IMR-90 (cell line): ENCODE measurements at regions not wholly inside any gene's neighbourhood (a gene's known extent, or its start where the extent isn't known, plus 50 kb on each side); places are given as distances from the start of the nearest gene placed in this dataset.

Source experiments
- ATAC-seq: fragments of 200-7000 bp; cut with Tn5 transposase; 2 replicates; pipeline ENCODE4 v1.9.1; 2020; ENCODE audit warnings: low read depth, mild to moderate bottlenecking, moderate library complexity
- BruUV-seq: library from RNA; stranded (reverse); fragments of 400-500 nt; replicated peaks from 2 replicates; lab custom pipeline; 2021; lab: Mats Ljungman, UMichigan
- CTCF ChIA-PET: fragments of 300-600 bp; formaldehyde crosslinking; extraction: SDS; loops from one replicate; lab custom pipeline; 2021; ENCODE audit warnings: antibody characterized with exemption; lab: Yijun Ruan, JAX
- POLR2A ChIA-PET: fragments of 300-600 bp; sonication (Branson Sonifier 250); formaldehyde crosslinking; loops from one replicate; lab custom pipeline; 2022; ENCODE audit warnings: antibody characterized with exemption; ENCODE audit not compliant: unreplicated experiment; lab: Charles Lee
- DNase-seq: peaks from one replicate; pipeline ENCODE4 v3.0.0; 2013
- H2AFZ ChIP-seq: replicated peaks from 2 replicates; pipeline ENCODE3; 2013; ENCODE audit warnings: low read length, mild to moderate bottlenecking; ENCODE audit not compliant: poor library complexity
- H2AK5ac ChIP-seq: 2 replicates; pipeline ENCODE4 v1.6.1; 2013; ENCODE audit warnings: low read depth, low read length, inconsistent platforms
- H2AK9ac ChIP-seq: replicated peaks from 2 replicates; pipeline ENCODE3; 2013; ENCODE audit warnings: mild to moderate bottlenecking, low read depth, low read length, moderate library complexity; ENCODE audit not compliant: poor library complexity
- H2BK120ac ChIP-seq: 2 replicates; pipeline ENCODE4 v1.6.1; 2013; ENCODE audit warnings: low read depth, low read length, inconsistent platforms
- H2BK15ac ChIP-seq: 3 replicates; pipeline ENCODE4 v1.6.1; 2013; ENCODE audit warnings: low read depth, low read length, inconsistent platforms
- H2BK20ac ChIP-seq: 2 replicates; pipeline ENCODE4 v1.6.1; 2013; ENCODE audit warnings: low read depth, mild to moderate bottlenecking, inconsistent platforms, low read length, moderate library complexity
- H2BK5ac ChIP-seq: 2 replicates; pipeline ENCODE4 v1.6.1; 2013; ENCODE audit warnings: mild to moderate bottlenecking, low read depth, low read length, inconsistent platforms; ENCODE audit not compliant: poor library complexity, severe bottlenecking
- H3K14ac ChIP-seq: replicated peaks from 2 replicates; pipeline ENCODE4 v1.6.1; 2013; ENCODE audit warnings: low read depth, low read length, inconsistent platforms
- H3K18ac ChIP-seq: 2 replicates; pipeline ENCODE4 v1.6.1; 2013; ENCODE audit warnings: low read depth, low read length, control low read depth
- H3K23ac ChIP-seq: 2 replicates; pipeline ENCODE4 v1.6.1; 2013; ENCODE audit warnings: low read depth, low read length, inconsistent platforms
- H3K27ac ChIP-seq: 2 replicates; pipeline ENCODE4 v1.5.1; 2013; ENCODE audit warnings: mild to moderate bottlenecking, control low read depth, low read length; ENCODE audit not compliant: insufficient read depth
- H3K27me3 ChIP-seq: 2 replicates; pipeline ENCODE4 v1.6.1; 2013; ENCODE audit warnings: low read length; ENCODE audit not compliant: control insufficient read depth, insufficient read depth
- H3K36me3 ChIP-seq: 2 replicates; pipeline ENCODE4 v1.6.1; 2013; ENCODE audit warnings: low read length, mixed read lengths; ENCODE audit not compliant: control insufficient read depth, insufficient read depth
- H3K4ac ChIP-seq: 2 replicates; pipeline ENCODE4 v1.6.1; 2013; ENCODE audit warnings: low read depth, low read length, inconsistent platforms
- H3K4me1 ChIP-seq: 2 replicates; pipeline ENCODE4 v1.6.1; 2013; ENCODE audit warnings: low read length, mixed read lengths; ENCODE audit not compliant: control insufficient read depth, insufficient read depth
- H3K4me2 ChIP-seq: 2 replicates; pipeline ENCODE4 v1.6.1; 2013; ENCODE audit warnings: low read depth, mild to moderate bottlenecking, control low read depth, low read length, moderate library complexity
- H3K4me3 ChIP-seq: 2 replicates; pipeline ENCODE4 v1.5.1; 2013; ENCODE audit warnings: low read depth, mild to moderate bottlenecking, control low read depth, low read length, moderate library complexity; ENCODE audit not compliant: insufficient read depth
- H3K56ac ChIP-seq: 2 replicates; pipeline ENCODE4 v1.6.1; 2013; ENCODE audit warnings: low read length, inconsistent platforms; ENCODE audit not compliant: insufficient read depth; ENCODE audit errors: extremely low read depth
- H3K79me1 ChIP-seq, 2 experiments: 2 replicates each; pipeline ENCODE4 v1.6.1; 2013; ENCODE audit warnings: low read length in 2 of 2, inconsistent platforms in 1 of 2, low read depth in 1 of 2
- H3K9ac ChIP-seq: 2 replicates; pipeline ENCODE4 v1.6.1; 2013; ENCODE audit warnings: low read depth, low read length, control low read depth
- H3K9me1 ChIP-seq: 2 replicates; pipeline ENCODE4 v1.6.1; 2013; ENCODE audit warnings: low read length, inconsistent platforms; ENCODE audit not compliant: insufficient read depth
- H3K9me3 ChIP-seq: 2 replicates; pipeline ENCODE4 v1.6.1; 2013; ENCODE audit warnings: low read length; ENCODE audit not compliant: control insufficient read depth, insufficient read depth
- H4K20me1 ChIP-seq: 2 replicates; pipeline ENCODE4 v1.6.1; 2013; ENCODE audit warnings: low read length, inconsistent platforms; ENCODE audit not compliant: insufficient read depth
- H4K5ac ChIP-seq: 2 replicates; pipeline ENCODE4 v1.6.1; 2013; ENCODE audit warnings: mild to moderate bottlenecking, low read depth, low read length, control low read depth
- H4K8ac ChIP-seq, 2 experiments: 2 replicates each; pipeline ENCODE4 v1.6.1; 2013; ENCODE audit warnings: low read depth in 2 of 2, low read length in 2 of 2, control low read depth in 1 of 2, inconsistent platforms in 1 of 2
- H4K91ac ChIP-seq: 2 replicates; pipeline ENCODE4 v1.6.1; 2013; ENCODE audit warnings: low read depth, low read length, inconsistent platforms; ENCODE audit not compliant: insufficient read depth
- BHLHE40 ChIP-seq: fragments of 150-350 bp; IDR thresholded peaks from 2 replicates; pipeline ENCODE4 v1.6.1; 2016; ENCODE audit warnings: mild to moderate bottlenecking, low read depth, low read length
- CHD1 ChIP-seq: IDR thresholded peaks from 2 replicates; pipeline ENCODE4 v1.6.1; 2012; ENCODE audit warnings: low read depth, low read length, improper control_type of control experiment
- CTCF ChIP-seq: conservative IDR thresholded peaks from 2 replicates; pipeline ENCODE4 v1.5.1; 2012; ENCODE audit warnings: mild to moderate bottlenecking, low read depth, low read length, improper control_type of control experiment
- FOS ChIP-seq: fragments of 150-350 bp; IDR thresholded peaks from 2 replicates; pipeline ENCODE4 v1.6.1; 2016; ENCODE audit warnings: low read depth, low read length
- MAFK ChIP-seq: IDR thresholded peaks from 2 replicates; pipeline ENCODE4 v1.6.1; 2012; ENCODE audit warnings: low read depth, low read length, improper control_type of control experiment
- MAZ ChIP-seq: IDR thresholded peaks from 2 replicates; pipeline ENCODE4 v1.6.1; 2012; ENCODE audit warnings: low read depth, mild to moderate bottlenecking, low read length, improper control_type of control experiment, moderate library complexity, borderline replicate concordance
- MXI1 ChIP-seq: IDR thresholded peaks from 2 replicates; pipeline ENCODE4 v1.6.1; 2012; ENCODE audit warnings: low read depth, mild to moderate bottlenecking, low read length, moderate library complexity, borderline replicate concordance
- NFE2L2 ChIP-seq: fragments of 150-350 bp; IDR thresholded peaks from 2 replicates; pipeline ENCODE4 v1.6.1; 2016; ENCODE audit warnings: low read depth, mild to moderate bottlenecking, low read length
- POLR2A ChIP-seq: IDR thresholded peaks from 2 replicates; pipeline ENCODE4 v1.6.1; 2012; ENCODE audit warnings: mild to moderate bottlenecking, low read depth, low read length
- RCOR1 ChIP-seq: IDR thresholded peaks from 2 replicates; pipeline ENCODE4 v1.6.1; 2012; ENCODE audit warnings: mild to moderate bottlenecking, low read length, improper control_type of control experiment; ENCODE audit not compliant: insufficient replicate concordance
- RFX5 ChIP-seq: IDR thresholded peaks from 2 replicates; pipeline ENCODE4 v1.8.0; 2012; ENCODE audit warnings: low read depth, mild to moderate bottlenecking, low read length, moderate library complexity
- SMC3 ChIP-seq: fragments of 150-350 bp; IDR thresholded peaks from 2 replicates; pipeline ENCODE4 v1.6.1; 2016; ENCODE audit warnings: low read depth, mild to moderate bottlenecking, antibody characterized with exemption, low read length, moderate library complexity
- USF2 ChIP-seq: fragments of 150-350 bp; IDR thresholded peaks from 2 replicates; pipeline ENCODE4 v1.6.1; 2017; ENCODE audit warnings: mild to moderate bottlenecking, antibody characterized with exemption, low read length, low read depth
- WGBS, 2 experiments: methylation state at CpG; one replicate each; pipeline versions ENCODE4 v1.1.5 to v1.1.7; 2013; ENCODE audit warnings: missing lambda C conversion rate in 2 of 2; ENCODE audit not compliant: insufficient read length in 1 of 2; ENCODE audit errors: extremely low coverage in 2 of 2; 5-methylcytosine and 5-hydroxymethylcytosine counted together
- dilution Hi-C: fragments of 300-500 bp; cut with HindIII; formaldehyde crosslinking; loops from one replicate; pipeline ENCODE4 v1.14.3; 2018; ENCODE audit warnings: low sequenced_read_pairs; ENCODE audit not compliant: unreplicated experiment
- in situ Hi-C: fragments of 300-500 bp; cut with MboI; formaldehyde crosslinking; loops from 3 replicates; pipeline ENCODE4 v1.14.3; 2019; ENCODE audit warnings: low sequenced_read_pairs, inconsistent platforms, mixed read lengths
- intact Hi-C: fragments of 100-400 bp; cut with micrococcal nuclease; formaldehyde crosslinking; loops from 2 replicates; pipeline ENCODE4 v1.10.0; 2022

DNA sequence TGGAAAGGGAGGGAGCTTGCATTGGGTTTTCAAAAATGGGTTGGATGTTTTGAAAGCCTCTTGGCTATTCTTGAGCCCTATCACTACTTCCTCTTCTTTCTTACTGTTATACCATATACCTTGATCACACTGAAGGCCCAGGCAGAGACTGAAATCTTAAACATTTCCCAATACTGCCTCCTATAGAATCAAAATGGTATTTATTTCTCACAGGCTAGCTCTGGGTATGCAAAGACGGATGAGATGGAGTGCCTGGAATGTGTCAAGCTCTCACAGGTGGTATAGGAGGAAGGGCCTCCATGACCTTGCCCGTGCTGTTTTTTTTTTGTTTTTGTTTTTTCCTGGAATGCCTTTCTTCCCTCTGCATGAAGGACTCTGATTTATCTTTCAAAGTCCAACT lies 268.4 kb upstream of the USP24 start (continued):
- no peak for TF ChIP-seq CTCF

- WGBS, 2 experiments, result no CpG with 5 or more reads among the region's 3 CpGs
- H4K8ac ChIP-seq, result no peak overlapping the region
- no peak for ATAC-seq
- no peak for TF ChIP-seq MXI1
- TF ChIP-seq SMC3, result no peak
- TF ChIP-seq FOS, result no peak
- TF ChIP-seq MAFK, result no peak
- TF ChIP-seq CTCF, result no peak
- TF ChIP-seq POLR2A, result no peak
- no peak for TF ChIP-seq NFE2L2
- no peak for TF ChIP-seq USF2
- no peak for TF ChIP-seq RFX5
- TF ChIP-seq CHD1, result no peak
- no peak for TF ChIP-seq RCOR1
- no peak for TF ChIP-seq MAZ
- no peak for TF ChIP-seq BHLHE40
Measured at GRCh38 chr1:55481634-55482033, 266.5 kb upstream of the USP24 start.

More at GRCh38 chr1:55481634-55482033, 266.5 kb upstream of the USP24 start:
- POLR2A ChIA-PET, result no interaction called here
- dilution Hi-C loops, result no loop called here
- H3K4me1 ChIP-seq, result peaks cover 2% of the 10 kb centered on the region
- in situ Hi-C loops, result no loop called here
- H3K4ac ChIP-seq, result no peak overlapping the region; the same call in 1 of the 2 replicates
- no peak overlapping the region for H3K27ac ChIP-seq
- no peaks in the 10 kb centered on the region for H3K9me3 ChIP-seq
- H3K27me3 ChIP-seq, result no peaks in the 10 kb centered on the region
- no peak overlapping the region for H2BK5ac ChIP-seq
- no peaks in the 10 kb centered on the region for H3K79me1 ChIP-seq
- intact Hi-C loops, result no loop called here
- no peak overlapping the region for H2AFZ ChIP-seq
- H2AK5ac ChIP-seq, result no peak overlapping the region
- 0 out of 3 replicates have a peak overlapping the region, but pooled peaks have one; percentile 11 for H2BK15ac ChIP-seq
- no peak overlapping the region for H3K4me2 ChIP-seq
- no peaks in the 10 kb centered on the region for H3K9me1 ChIP-seq
- CTCF ChIA-PET, result no interaction called here
- H4K20me1 ChIP-seq, result no peaks in the 10 kb centered on the region
- no peak overlapping the region for H4K91ac ChIP-seq
- 0 out of 2 replicates have a peak overlapping the region, but pooled peaks have one; percentile 25 for H3K14ac ChIP-seq
- H4K5ac ChIP-seq, result no peak overlapping the region
- no peaks in the 10 kb centered on the region for H3K36me3 ChIP-seq
- BruUV-seq, result no TSS peak
- H3K23ac ChIP-seq, result no peak overlapping the region
- DNase-seq, result peak; percentile 44
- no peak overlapping the region for H2BK120ac ChIP-seq
- no peak overlapping the region for H3K4me3 ChIP-seq
- H3K18ac ChIP-seq, result no peak overlapping the region
- H2AK9ac ChIP-seq, result no peak overlapping the region
- H3K9ac ChIP-seq, result no peak overlapping the region
- no peak overlapping the region for H3K56ac ChIP-seq
- no peak overlapping the region for H2BK20ac ChIP-seq
